ENCODE measurements at regions not wholly inside any gene's neighbourhood (a gene's known extent, or its start where the extent isn't known, plus 50 kb on each side); places are given as distances from the start of the nearest gene placed in this dataset.

GRCh38 chr7:83878614-83879013 is 229.7 kb upstream of the SEMA3E start:
- Histone ChIP-seq H4K20me1 (replicated peaks; ENCODE audit: insufficient read depth) (no peaks in the 10 kb centered on the region), H3K27ac (ENCODE audit: low read depth) (no peak overlapping the region), H3K27me3 (ENCODE audit: insufficient read depth) (no peaks in the 10 kb centered on the region), H3K36me3 (ENCODE audit: insufficient read depth) (no peaks in the 10 kb centered on the region), H3F3A (replicated peaks; ENCODE audit: low read depth) (no peaks in the 10 kb centered on the region), H3K4me3 (no peak overlapping the region), H3K9me2 (ENCODE audit: insufficient read depth) (no peaks in the 10 kb centered on the region), H3K4me1 (ENCODE audit: insufficient read depth) (no peaks in the 10 kb centered on the region), H3K4me2 (no peak overlapping the region), H2AFZ (no peak overlapping the region), H3K79me2 (replicated peaks; ENCODE audit: insufficient read depth) (no peaks in the 10 kb centered on the region)
- Mint-ChIP-seq H3K27me3 (ENCODE audit: insufficient read depth, low read depth, poor library complexity) (no peaks in the 10 kb centered on the region), H3K4me3 (no peak overlapping the region), H3K9me3 (no peaks in the 10 kb centered on the region), H3K36me3 (ENCODE audit: low read depth) (no peaks in the 10 kb centered on the region), H3K4me1 (peaks cover 7% of the 10 kb centered on the region; the same call in 2 of the 3 replicates), H3K27ac (no peak overlapping the region)
- ATAC-seq = no peak
- TF ChIP-seq ETS1 (IDR thresholded peaks at IDR 0.05) = no peak
- no peak for TF ChIP-seq NANOG (IDR thresholded peaks at IDR 0.05; ENCODE audit: borderline replicate concordance)
- no peak for TF ChIP-seq POLR2AphosphoS5 (IDR thresholded peaks at IDR 0.05; ENCODE audit: low read depth)
- no peak for TF ChIP-seq ZNF331 (CRISPR knock-in tag; IDR thresholded peaks at IDR 0.05; ENCODE audit: low read depth)
- no peak for TF ChIP-seq CREB1 (CRISPR knock-in tag; IDR thresholded peaks at IDR 0.05; ENCODE audit: low read depth)
- no peak for TF ChIP-seq REST (IDR thresholded peaks at IDR 0.05; ENCODE audit: unreplicated experiment)
- no peak for TF ChIP-seq CTCF (conservative IDR thresholded peaks at IDR 0.05; ENCODE audit: low read depth in 2 of 2)
- TF ChIP-seq EZH2 (IDR thresholded peaks at IDR 0.05; ENCODE audit: low read depth, unreplicated experiment) = no peak
- no peak for TF ChIP-seq JUNB (IDR thresholded peaks at IDR 0.05; ENCODE audit: unreplicated experiment)
- TF ChIP-seq ZNF114 (CRISPR knock-in tag; IDR thresholded peaks at IDR 0.05) = no peak
- TF ChIP-seq ZNF462 (CRISPR knock-in tag; IDR thresholded peaks at IDR 0.05) = no peak
- DNase-seq (ENCODE audit: low spot score) = no peak

Data from GM23338 (cell line).